Body of pancreas (tissue), 4 donors: ENCODE measurements at regions not wholly inside any gene's neighbourhood (a gene's known extent, or its start where the extent isn't known, plus 50 kb on each side); places are given as distances from the start of the nearest gene placed in this dataset.

Source experiments
- POLR2A ChIP-seq, 3 donors: fragments of 450-650 bp; IDR thresholded peaks; one replicate each; pipeline ENCODE4 v1.6.1; 2016; ENCODE audit warnings: antibody characterized with exemption in 3 of 3, mild to moderate bottlenecking in 2 of 3
- TF ChIP-seq, protein P1 (sequence below), 7 experiments: fragments of 450-650 bp in 4 of 7; fragments of 200-600 bp in 3 of 7; sonication (generic) in 3 of 7; IDR thresholded peaks; one replicate each; pipeline ENCODE4 v1.5.1; 2016 to 2019; ENCODE audit warnings: antibody characterized with exemption in 7 of 7

DNA sequence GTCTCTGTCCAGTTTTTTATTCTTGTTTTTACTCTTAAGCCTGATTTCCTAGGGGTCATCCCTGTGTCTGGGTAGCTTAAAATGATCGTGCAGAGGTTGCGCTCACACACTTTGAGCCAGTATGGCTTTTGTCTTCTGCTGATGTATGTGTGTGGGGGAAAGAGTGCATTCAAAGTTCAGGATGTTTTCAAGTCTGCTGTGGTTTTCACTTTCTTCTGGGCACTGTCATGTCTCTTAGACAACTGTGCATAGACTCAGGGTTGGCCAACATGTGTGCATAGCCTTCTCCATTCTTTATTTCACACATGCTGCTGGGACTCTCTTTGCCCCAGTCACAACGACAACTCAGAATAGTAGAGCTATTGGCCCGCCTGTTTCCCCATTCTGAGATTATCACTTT, 139.1 kb downstream of the WNT7A start:
- TF ChIP-seq, protein P1, sequence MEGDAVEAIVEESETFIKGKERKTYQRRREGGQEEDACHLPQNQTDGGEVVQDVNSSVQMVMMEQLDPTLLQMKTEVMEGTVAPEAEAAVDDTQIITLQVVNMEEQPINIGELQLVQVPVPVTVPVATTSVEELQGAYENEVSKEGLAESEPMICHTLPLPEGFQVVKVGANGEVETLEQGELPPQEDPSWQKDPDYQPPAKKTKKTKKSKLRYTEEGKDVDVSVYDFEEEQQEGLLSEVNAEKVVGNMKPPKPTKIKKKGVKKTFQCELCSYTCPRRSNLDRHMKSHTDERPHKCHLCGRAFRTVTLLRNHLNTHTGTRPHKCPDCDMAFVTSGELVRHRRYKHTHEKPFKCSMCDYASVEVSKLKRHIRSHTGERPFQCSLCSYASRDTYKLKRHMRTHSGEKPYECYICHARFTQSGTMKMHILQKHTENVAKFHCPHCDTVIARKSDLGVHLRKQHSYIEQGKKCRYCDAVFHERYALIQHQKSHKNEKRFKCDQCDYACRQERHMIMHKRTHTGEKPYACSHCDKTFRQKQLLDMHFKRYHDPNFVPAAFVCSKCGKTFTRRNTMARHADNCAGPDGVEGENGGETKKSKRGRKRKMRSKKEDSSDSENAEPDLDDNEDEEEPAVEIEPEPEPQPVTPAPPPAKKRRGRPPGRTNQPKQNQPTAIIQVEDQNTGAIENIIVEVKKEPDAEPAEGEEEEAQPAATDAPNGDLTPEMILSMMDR (IDR thresholded peaks at IDR 0.05), result no peak
- TF ChIP-seq POLR2A (IDR thresholded peaks at IDR 0.05), result no peak
